ENCODE measurements at regions not wholly inside any gene's neighbourhood (a gene's known extent, or its start where the extent isn't known, plus 50 kb on each side); places are given as distances from the start of the nearest gene placed in this dataset.

GRCh38 chr12:59234391-59234790 is 314.1 kb upstream of the LRIG3 start:
- H3K4me3 Mint-ChIP-seq (ENCODE audit: unreplicated experiment), result no peak overlapping the region
- TF ChIP-seq, protein P1, sequence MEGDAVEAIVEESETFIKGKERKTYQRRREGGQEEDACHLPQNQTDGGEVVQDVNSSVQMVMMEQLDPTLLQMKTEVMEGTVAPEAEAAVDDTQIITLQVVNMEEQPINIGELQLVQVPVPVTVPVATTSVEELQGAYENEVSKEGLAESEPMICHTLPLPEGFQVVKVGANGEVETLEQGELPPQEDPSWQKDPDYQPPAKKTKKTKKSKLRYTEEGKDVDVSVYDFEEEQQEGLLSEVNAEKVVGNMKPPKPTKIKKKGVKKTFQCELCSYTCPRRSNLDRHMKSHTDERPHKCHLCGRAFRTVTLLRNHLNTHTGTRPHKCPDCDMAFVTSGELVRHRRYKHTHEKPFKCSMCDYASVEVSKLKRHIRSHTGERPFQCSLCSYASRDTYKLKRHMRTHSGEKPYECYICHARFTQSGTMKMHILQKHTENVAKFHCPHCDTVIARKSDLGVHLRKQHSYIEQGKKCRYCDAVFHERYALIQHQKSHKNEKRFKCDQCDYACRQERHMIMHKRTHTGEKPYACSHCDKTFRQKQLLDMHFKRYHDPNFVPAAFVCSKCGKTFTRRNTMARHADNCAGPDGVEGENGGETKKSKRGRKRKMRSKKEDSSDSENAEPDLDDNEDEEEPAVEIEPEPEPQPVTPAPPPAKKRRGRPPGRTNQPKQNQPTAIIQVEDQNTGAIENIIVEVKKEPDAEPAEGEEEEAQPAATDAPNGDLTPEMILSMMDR (IDR thresholded peaks at IDR 0.05; ENCODE audit: insufficient read depth in 1 of 2, low read depth in 1 of 2, low read length in 1 of 2, severe bottlenecking in 1 of 2, unreplicated experiment in 1 of 2), result no peak
- H3K36me3 ChIP-seq (ENCODE audit: control insufficient read depth, insufficient read depth, low read length), result no peaks in the 10 kb centered on the region
- no peaks in the 10 kb centered on the region for H3K9me3 Mint-ChIP-seq (ENCODE audit: unreplicated experiment)
- H3K4me1 Mint-ChIP-seq (ENCODE audit: low read depth, unreplicated experiment), result peaks cover 8% of the 10 kb centered on the region
- H3K27me3 Mint-ChIP-seq (ENCODE audit: insufficient read depth, unreplicated experiment), result no peaks in the 10 kb centered on the region
- no peak overlapping the region for H3K4me3 ChIP-seq (ENCODE audit: low read depth, low read length)
- CTCF ChIA-PET, result no interaction called here
- POLR2A ChIA-PET, result no interaction called here
- intact Hi-C loops (cut with micrococcal nuclease; ENCODE audit: unreplicated experiment), result no loop called here
- no peaks in the 10 kb centered on the region for H3K4me1 ChIP-seq
- no TSS peak for BruUV-seq (replicated peaks)
- no peak for DNase-seq
- H3K9me3 ChIP-seq, result no peaks in the 10 kb centered on the region
- H3K27ac Mint-ChIP-seq (ENCODE audit: unreplicated experiment), result no peak overlapping the region
- no peaks in the 10 kb centered on the region; the same call in 1 of the 2 replicates for H3K27me3 ChIP-seq (replicated peaks; ENCODE audit: control insufficient read depth, insufficient read depth, low read length)
- peaks cover 3% of the 10 kb centered on the region for H3K36me3 Mint-ChIP-seq (ENCODE audit: insufficient read depth, unreplicated experiment)

- DNase-seq, result no peak
- Mint-ChIP-seq H3K4me3 (ENCODE audit: unreplicated experiment) (no peak overlapping the region), H3K4me1 (ENCODE audit: low read depth, unreplicated experiment) (no peaks in the 10 kb centered on the region), H3K27me3 (ENCODE audit: insufficient read depth, unreplicated experiment) (peaks cover 2% of the 10 kb centered on the region), H3K36me3 (ENCODE audit: insufficient read depth, unreplicated experiment) (peaks cover 4% of the 10 kb centered on the region), H3K27ac (ENCODE audit: unreplicated experiment) (no peak overlapping the region), H3K9me3 (ENCODE audit: unreplicated experiment) (no peaks in the 10 kb centered on the region)
- no TSS peak for BruUV-seq (replicated peaks)
- Histone ChIP-seq H3K4me1 (no peaks in the 10 kb centered on the region), H3K36me3 (ENCODE audit: control insufficient read depth, insufficient read depth, low read length) (no peaks in the 10 kb centered on the region), H3K4me3 (ENCODE audit: low read depth, low read length) (no peak overlapping the region), H3K27me3 (replicated peaks; ENCODE audit: control insufficient read depth, insufficient read depth, low read length) (no peaks in the 10 kb centered on the region; the same call in 1 of the 2 replicates), H3K9me3 (no peaks in the 10 kb centered on the region)
- intact Hi-C loops (cut with micrococcal nuclease; ENCODE audit: unreplicated experiment), result no loop called here
- TF ChIP-seq, protein P1 (IDR thresholded peaks at IDR 0.05; ENCODE audit: insufficient read depth in 1 of 2, low read depth in 1 of 2, low read length in 1 of 2, severe bottlenecking in 1 of 2, unreplicated experiment in 1 of 2), result no peak
- ChIA-PET POLR2A (no interaction called here), CTCF (no interaction called here)
Observed at GRCh38 chr12:59230334-59230733, 310.0 kb upstream of the LRIG3 start.

DNA sequence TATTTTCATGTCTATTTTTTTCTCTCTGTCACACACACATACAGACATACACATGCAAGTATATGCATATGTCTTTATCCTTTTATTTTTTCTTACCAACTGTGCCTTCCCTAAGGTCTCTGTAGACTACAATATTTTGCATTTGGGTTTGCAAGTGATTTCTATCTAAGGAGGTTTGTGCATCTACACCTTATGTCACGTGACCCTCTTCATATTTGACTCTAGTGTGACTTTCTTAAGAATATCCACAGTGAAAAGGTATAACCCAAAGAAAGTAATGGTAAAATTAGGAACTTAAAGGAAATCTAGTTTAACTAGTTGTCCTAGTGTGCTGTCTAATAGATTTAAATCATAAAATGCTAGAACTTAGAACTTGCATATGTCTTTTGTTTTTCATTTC is 298.8 kb upstream of the LRIG3 start:
- BruUV-seq (replicated peaks), result no TSS peak
- Histone ChIP-seq H3K4me3 (ENCODE audit: low read depth, low read length) (no peak overlapping the region), H3K27me3 (replicated peaks; ENCODE audit: control insufficient read depth, insufficient read depth, low read length) (no peaks in the 10 kb centered on the region), H3K4me1 (no peaks in the 10 kb centered on the region), H3K36me3 (ENCODE audit: control insufficient read depth, insufficient read depth, low read length) (no peaks in the 10 kb centered on the region), H3K9me3 (no peaks in the 10 kb centered on the region)
- intact Hi-C loops (cut with micrococcal nuclease; ENCODE audit: unreplicated experiment), result no loop called here
- Mint-ChIP-seq H3K4me1 (ENCODE audit: low read depth, unreplicated experiment) (no peaks in the 10 kb centered on the region), H3K36me3 (ENCODE audit: insufficient read depth, unreplicated experiment) (no peaks in the 10 kb centered on the region), H3K27me3 (ENCODE audit: insufficient read depth, unreplicated experiment) (no peaks in the 10 kb centered on the region), H3K27ac (ENCODE audit: unreplicated experiment) (no peak overlapping the region), H3K4me3 (ENCODE audit: unreplicated experiment) (no peak overlapping the region), H3K9me3 (ENCODE audit: unreplicated experiment) (no peaks in the 10 kb centered on the region)
- DNase-seq, result no peak
- TF ChIP-seq, protein P1 (IDR thresholded peaks at IDR 0.05; ENCODE audit: insufficient read depth in 1 of 2, low read depth in 1 of 2, low read length in 1 of 2, severe bottlenecking in 1 of 2, unreplicated experiment in 1 of 2), result no peak
- CTCF ChIA-PET, result no interaction called here
- POLR2A ChIA-PET, result no interaction called here

All from Caco-2 (cell line).